OCI-LY7 (cell line): ENCODE measurements at regions not wholly inside any gene's neighbourhood (a gene's known extent, or its start where the extent isn't known, plus 50 kb on each side); places are given as distances from the start of the nearest gene placed in this dataset.

Experiments
- EZH2phosphoT487 ChIP-seq: fragments of 200-600 bp; sonication (generic); IDR thresholded peaks from 2 replicates; pipeline ENCODE4 v1.6.1; 2018; ENCODE audit warnings: low read depth, borderline replicate concordance, mild to moderate bottlenecking, mixed run types, antibody characterized with exemption, low read length, moderate library complexity, mixed read lengths
- TF ChIP-seq, protein P1 (sequence below): fragments of 200-600 bp; sonication (generic); conservative IDR thresholded peaks from 2 replicates; pipeline ENCODE4 v1.5.1; 2014; ENCODE audit warnings: mild to moderate bottlenecking, antibody characterized with exemption, low read length, moderate library complexity, mixed read lengths

DNA sequence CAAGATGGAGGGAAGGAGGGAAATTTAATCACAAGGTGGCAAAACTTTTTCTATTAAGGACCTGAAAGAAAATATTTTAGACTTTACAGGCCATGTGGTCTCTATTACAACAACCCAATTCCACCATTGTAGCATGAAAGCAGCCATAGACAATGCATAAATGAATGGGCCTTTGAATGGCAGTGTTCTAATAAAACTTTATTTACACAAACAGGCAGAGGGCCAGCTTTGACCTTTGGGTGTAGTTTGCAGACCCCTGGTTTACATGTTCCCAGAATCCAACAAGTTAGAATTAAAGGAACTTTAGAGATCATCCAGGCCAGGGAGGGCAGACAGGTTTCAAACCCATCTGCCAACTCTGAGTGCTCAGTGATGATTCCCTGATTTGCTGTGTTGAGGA, 95.2 kb downstream of the BANF2 start:
- TF ChIP-seq, protein P1, sequence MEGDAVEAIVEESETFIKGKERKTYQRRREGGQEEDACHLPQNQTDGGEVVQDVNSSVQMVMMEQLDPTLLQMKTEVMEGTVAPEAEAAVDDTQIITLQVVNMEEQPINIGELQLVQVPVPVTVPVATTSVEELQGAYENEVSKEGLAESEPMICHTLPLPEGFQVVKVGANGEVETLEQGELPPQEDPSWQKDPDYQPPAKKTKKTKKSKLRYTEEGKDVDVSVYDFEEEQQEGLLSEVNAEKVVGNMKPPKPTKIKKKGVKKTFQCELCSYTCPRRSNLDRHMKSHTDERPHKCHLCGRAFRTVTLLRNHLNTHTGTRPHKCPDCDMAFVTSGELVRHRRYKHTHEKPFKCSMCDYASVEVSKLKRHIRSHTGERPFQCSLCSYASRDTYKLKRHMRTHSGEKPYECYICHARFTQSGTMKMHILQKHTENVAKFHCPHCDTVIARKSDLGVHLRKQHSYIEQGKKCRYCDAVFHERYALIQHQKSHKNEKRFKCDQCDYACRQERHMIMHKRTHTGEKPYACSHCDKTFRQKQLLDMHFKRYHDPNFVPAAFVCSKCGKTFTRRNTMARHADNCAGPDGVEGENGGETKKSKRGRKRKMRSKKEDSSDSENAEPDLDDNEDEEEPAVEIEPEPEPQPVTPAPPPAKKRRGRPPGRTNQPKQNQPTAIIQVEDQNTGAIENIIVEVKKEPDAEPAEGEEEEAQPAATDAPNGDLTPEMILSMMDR, result no peak
- TF ChIP-seq EZH2phosphoT487, result no peak
